Mononuclear cell (primary cell): ENCODE measurements at regions not wholly inside any gene's neighbourhood (a gene's known extent, or its start where the extent isn't known, plus 50 kb on each side); places are given as distances from the start of the nearest gene placed in this dataset.

Source experiments
- H3K27me3 ChIP-seq: 2 replicates; pipeline ENCODE4 v1.6.0; 2011; ENCODE audit warnings: low read length, control low read depth; ENCODE audit not compliant: insufficient read depth
- H3K4me1 ChIP-seq: 2 replicates; pipeline ENCODE4 v1.5.1; 2011; ENCODE audit warnings: mild to moderate bottlenecking, low read length, control low read depth; ENCODE audit not compliant: insufficient read depth
- H3K4me3 ChIP-seq: 2 replicates; pipeline ENCODE4 v1.5.1; 2011; ENCODE audit warnings: mild to moderate bottlenecking, low read length, moderate library complexity
- H3K9me3 ChIP-seq: 2 replicates; pipeline ENCODE4 v1.5.1; 2011; ENCODE audit warnings: low read depth, mild to moderate bottlenecking, control low read depth, low read length

DNA sequence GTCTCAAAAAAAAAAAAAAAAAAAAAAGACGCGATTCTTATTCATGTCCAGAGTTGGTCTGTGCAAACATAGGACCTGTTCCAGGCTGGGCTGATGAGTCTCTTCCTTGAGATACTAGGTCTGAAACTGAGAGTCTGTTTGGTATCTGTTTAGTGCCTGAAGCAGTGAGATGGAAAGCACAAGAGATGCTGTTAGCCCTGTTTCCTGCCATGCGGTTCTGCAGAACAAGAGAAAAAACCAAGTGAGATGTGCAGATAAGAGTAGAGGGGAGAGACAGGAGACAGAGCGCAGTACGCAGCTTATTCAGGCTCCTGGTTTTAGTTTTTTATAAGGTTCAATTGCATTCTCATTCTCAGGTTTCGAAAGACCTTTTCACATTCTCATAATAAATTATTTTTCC, 85.8 kb upstream of the PRKCQ start:
- Histone ChIP-seq H3K27me3 (peaks cover 7% of the 10 kb centered on the region), H3K4me1 (peaks cover 6% of the 10 kb centered on the region), H3K9me3 (no peaks in the 10 kb centered on the region), H3K4me3 (no peak overlapping the region)

DNA sequence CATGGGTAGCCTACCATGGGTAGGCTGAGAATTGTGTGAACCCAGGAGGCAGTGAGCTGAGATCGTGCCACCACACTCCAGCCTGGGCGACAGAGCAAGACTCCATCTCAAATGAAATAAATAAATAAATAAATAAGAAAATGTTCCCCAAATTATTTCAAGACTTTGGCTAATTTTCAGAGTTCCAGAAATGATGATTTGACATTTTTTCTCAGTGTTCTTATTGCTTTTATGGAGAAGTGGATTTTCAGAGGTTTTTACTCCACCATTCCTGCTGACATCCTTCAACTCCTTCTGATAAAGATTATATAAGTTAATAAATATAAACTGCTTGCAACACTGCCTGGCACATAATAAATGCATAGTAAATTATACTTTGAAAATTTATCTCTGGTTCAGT, 80.4 kb upstream of the PRKCQ start:
- H3K9me3 ChIP-seq, result no peaks in the 10 kb centered on the region
- H3K27me3 ChIP-seq, result no peaks in the 10 kb centered on the region
- peaks cover under 1% of the 10 kb centered on the region for H3K4me1 ChIP-seq
- H3K4me3 ChIP-seq, result no peak overlapping the region

DNA sequence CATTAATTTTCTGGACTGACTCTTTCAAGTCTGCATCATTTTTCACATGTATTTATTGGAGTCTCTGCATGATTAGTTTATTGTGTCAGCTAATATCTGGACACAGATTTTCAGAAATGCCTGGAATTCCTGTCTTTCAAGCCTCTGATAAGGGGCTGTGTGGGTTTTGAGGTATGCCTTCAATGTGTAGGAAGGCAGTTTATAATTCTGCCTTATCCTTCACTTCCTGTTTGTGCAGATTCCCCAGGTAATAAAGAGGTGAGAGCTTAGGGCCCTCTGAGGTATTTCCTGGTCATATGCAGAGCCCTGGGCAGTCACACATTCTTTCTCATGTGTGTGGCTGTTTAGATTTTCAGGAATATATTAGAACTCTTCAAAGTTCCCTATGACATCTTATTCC, 79.4 kb upstream of the PRKCQ start:
- Histone ChIP-seq H3K9me3 (no peaks in the 10 kb centered on the region), H3K4me3 (no peak overlapping the region), H3K27me3 (no peaks in the 10 kb centered on the region), H3K4me1 (no peaks in the 10 kb centered on the region)

DNA sequence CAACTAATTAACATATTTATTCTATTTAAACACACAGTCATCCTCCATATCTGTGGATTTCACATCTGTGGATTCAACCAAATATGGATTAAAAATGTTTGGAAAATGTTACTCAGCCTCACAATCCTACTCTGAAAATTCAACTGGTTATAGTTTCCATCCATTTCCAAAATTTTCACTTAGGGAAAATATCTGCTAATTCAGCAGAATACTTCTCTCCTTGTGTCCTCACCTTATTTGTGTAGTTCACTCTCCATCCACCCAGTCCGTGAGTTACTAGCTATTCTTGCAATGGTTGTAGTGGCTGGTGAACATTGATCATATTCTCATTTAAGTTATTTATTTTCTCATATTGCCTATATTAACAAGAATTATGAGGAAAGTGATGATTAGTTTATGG, 77.6 kb upstream of the PRKCQ start:
- H3K4me3 ChIP-seq, result no peak overlapping the region
- H3K27me3 ChIP-seq, result no peaks in the 10 kb centered on the region
- no peaks in the 10 kb centered on the region for H3K9me3 ChIP-seq
- no peaks in the 10 kb centered on the region for H3K4me1 ChIP-seq

DNA sequence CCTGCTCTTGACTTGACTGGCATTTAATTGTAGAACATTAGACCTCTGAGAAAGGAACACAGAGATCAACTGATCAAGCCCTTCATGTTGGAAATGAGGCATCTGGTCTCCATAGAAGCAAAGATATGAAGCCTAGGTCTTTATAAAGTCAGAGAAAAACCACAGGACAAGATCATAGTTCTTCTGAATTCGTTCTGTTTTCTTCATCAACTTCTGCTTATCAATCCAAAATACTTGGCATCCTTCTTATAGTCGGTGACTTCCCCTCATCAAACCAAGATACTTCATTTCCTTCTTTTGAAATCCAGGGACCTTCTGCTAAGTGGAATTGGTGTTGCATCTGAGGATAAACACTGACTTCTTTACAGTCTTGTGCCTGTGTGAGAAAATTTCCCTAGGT, 77.1 kb upstream of the PRKCQ start:
- Histone ChIP-seq H3K27me3 (no peaks in the 10 kb centered on the region), H3K4me1 (no peaks in the 10 kb centered on the region), H3K9me3 (no peaks in the 10 kb centered on the region), H3K4me3 (no peak overlapping the region)

DNA sequence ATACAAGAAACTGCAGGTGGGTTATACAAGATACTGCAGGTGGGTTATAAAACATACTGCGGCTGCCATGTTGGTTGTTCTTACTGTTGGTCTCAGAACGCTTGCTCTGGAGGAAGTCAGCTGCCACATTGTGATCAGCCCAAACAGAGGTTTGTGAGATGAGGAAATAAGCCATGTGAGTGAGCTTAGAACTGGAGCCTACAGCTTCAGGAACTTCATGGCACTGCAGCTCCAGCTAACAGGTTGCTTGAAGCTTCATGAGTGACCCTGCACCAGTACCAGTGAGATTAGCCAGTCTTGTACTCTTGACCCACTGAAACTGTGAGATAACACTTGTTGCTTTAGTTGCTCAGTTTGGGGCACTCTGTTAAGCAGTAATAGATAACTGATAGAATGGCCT, 74.5 kb upstream of the PRKCQ start:
- Histone ChIP-seq H3K9me3 (no peaks in the 10 kb centered on the region), H3K27me3 (no peaks in the 10 kb centered on the region), H3K4me3 (no peak overlapping the region), H3K4me1 (no peaks in the 10 kb centered on the region)

DNA sequence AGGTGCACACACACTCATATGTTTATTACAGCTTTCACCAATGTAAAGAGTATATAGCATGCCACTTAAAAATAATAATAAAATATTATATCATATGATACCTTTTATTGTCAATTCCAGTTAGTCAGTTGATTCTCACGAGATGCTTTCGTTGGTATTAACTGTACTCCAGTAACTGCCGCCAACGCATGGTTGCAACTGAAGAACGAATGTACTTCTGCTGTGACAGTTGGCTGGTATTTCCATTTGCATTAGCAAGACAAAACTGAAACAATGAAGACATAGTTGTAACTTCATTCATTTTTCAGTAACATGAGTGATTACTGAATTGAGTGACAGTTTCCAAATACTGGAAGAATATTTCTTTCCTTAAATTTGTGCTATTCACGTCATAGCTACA, 70.5 kb upstream of the PRKCQ start:
- no peaks in the 10 kb centered on the region for H3K27me3 ChIP-seq
- H3K4me1 ChIP-seq, result peaks cover 4% of the 10 kb centered on the region
- no peak overlapping the region for H3K4me3 ChIP-seq
- no peaks in the 10 kb centered on the region for H3K9me3 ChIP-seq

DNA sequence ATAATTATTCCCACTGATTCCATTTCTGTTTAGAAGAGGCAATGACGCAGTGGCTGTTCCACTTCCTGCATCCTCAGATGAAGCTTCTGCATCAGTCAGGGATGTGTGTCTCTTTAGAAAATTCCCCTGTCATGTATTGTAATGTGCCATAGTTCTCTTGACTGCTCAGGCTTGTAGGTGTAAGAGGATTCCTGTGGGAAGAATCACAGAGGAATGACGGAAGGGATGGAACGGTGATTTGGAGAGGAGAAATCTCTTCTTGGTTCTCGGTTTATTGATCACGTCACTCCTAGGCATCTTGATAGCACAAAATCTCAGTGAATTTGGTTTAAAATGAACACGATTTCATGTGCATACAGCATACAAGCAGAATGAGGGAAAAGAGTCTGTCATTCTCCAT, 69.8 kb upstream of the PRKCQ start:
- Histone ChIP-seq H3K27me3 (no peaks in the 10 kb centered on the region), H3K4me3 (no peak overlapping the region), H3K9me3 (no peaks in the 10 kb centered on the region), H3K4me1 (peaks cover 4% of the 10 kb centered on the region)

DNA sequence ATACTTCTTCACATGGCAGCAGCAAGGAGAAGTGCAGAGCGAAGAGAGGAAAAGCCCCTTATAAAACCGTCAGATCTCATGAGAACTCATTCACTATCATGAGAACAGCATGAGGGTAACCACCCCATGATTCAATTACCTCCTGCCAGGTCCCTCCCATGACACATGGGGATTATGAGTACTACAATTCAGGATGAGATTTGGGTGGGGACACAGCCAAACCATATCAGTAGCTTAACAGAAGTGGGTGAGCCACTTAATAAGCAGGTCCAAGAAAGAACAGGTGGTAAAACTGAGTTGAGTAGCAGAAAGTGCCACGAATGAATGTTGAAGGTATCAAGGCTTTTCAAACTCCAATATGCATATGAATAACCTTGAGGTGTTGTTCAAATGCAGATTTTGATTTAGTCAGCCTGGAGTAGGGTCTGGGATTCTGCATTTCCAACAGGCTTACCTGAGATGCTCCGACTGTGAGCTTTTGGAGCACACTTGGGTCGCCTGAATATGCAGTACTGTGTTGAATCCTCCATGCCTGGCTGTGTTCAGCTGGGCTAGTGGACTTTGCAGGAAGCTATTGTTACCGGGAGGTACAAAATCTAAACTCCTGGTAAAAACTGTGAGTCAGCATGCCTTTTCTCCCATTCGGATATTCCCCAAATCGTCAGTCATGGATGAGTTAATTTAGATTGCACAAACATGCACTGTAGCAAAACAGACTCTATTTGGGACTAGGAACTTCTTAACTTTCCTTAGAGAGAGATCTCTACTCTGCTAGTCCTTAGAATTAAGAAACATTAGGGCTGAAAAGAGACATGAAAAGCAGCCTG, 69.0 kb upstream of the PRKCQ start:
- H3K9me3 ChIP-seq, result no peaks in the 10 kb centered on the region
- H3K4me3 ChIP-seq, result no peak overlapping the region
- H3K4me1 ChIP-seq, result peaks cover 4% of the 10 kb centered on the region
- H3K27me3 ChIP-seq, result no peaks in the 10 kb centered on the region

DNA sequence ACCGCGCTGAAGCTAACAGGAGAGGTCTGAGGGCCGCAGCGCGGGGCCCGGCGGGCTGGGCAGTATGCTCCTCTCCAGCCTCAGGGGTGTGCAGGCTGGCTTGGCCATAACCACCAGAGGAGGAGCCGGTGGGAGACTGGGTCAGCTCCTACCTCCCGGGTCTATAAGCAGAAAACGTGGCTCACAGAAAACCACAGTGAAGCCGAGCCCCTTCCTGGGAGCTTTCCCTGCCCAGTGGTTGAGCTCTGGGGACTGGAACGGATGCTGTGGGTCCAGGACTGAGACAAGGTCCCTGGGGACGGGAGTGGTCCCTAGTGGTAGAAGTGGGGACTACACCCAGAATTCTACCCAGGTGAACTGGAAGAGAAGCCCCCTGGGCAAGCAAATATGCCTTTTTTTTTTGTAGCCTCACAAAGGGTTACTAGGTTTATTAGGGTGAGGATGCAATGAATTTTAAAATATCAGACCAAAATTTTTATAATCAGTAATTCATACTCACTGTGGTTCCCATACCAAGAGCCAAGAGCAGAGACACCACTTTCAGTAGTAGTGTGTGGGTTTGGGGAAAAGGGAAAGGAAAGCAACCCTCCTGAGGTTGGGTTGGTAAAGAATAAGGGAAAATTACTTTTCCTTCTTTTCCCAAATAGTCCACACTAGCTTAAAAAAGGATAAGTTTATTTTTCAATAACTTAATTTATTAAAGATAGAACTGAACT, 67.9 kb upstream of the PRKCQ start:
- Histone ChIP-seq H3K27me3 (no peaks in the 10 kb centered on the region), H3K4me3 (no peak overlapping the region), H3K9me3 (no peaks in the 10 kb centered on the region), H3K4me1 (peaks cover 4% of the 10 kb centered on the region)

DNA sequence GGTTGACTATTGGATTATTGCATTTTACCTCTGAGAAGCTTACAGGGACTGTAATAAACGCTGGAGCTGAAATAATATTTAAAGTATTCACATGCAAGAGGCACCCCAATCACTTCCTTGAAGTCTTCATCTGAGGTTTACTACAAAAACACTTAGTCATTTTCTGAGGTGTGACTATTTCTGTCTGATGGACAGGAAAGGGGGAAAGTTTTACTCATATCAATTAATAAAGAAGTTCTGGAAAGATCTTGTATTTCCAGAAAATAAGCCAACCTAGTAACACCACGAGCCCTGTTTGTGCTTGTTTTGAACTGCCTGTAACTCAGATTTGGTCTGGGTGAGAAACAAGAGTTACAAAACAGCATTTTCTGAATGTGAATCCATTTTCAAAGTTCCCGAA, 63.9 kb upstream of the PRKCQ start:
- no peak overlapping the region for H3K4me3 ChIP-seq
- no peaks in the 10 kb centered on the region for H3K9me3 ChIP-seq
- peaks cover 10% of the 10 kb centered on the region for H3K4me1 ChIP-seq
- no peaks in the 10 kb centered on the region for H3K27me3 ChIP-seq

DNA sequence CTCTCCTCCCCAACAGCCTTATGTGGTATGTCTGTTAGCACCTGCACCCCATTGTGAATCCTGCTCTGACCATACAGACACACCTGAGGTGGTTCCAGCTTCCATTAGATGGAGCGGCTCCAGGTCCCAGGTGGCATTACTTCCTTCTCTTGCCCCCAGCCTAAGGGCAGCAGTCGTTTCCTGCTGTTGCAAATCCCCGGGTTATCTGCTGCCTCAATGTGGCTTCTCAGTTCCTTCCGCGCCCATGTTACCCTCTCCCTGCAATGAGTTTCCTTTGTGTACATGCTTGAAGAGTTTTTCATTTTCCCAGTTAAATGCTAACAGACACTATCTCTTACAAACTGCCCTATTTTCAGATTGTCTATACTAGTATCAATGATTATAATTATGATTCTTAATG, 62.8 kb upstream of the PRKCQ start:
- Histone ChIP-seq H3K27me3 (no peaks in the 10 kb centered on the region), H3K4me3 (no peak overlapping the region), H3K4me1 (peaks cover 9% of the 10 kb centered on the region), H3K9me3 (no peaks in the 10 kb centered on the region)

DNA sequence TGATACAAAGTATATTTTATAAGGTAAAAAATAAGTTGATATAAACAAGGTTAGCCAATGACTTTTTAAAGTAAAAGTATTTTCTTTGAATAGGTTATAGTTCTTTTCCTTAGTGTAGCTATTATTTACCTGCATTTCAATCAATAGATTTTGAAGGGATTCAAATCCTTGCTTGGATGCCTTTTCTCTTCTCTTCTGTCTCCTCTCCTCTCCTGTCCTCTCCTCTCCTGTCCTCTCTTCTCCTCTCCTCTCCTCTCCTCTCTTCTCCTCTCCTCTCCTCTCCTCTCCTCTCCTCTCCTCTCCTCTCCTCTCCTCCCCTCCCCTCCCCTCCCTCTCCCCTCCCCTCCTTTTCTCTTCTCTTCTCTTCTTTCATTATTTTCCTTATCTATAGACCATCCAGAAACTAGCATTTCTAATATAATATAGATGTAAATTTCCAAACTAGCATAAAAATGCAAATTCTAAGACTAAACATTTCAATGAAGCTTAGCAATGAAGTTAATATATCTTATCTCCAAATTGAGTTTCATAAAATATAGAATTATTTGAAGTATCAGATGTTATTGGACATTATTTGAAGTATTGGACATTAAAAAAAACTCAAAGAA, 60.5 kb upstream of the PRKCQ start:
- no peaks in the 10 kb centered on the region for H3K27me3 ChIP-seq
- no peaks in the 10 kb centered on the region for H3K9me3 ChIP-seq
- no peak overlapping the region for H3K4me3 ChIP-seq
- peaks cover 6% of the 10 kb centered on the region for H3K4me1 ChIP-seq

DNA sequence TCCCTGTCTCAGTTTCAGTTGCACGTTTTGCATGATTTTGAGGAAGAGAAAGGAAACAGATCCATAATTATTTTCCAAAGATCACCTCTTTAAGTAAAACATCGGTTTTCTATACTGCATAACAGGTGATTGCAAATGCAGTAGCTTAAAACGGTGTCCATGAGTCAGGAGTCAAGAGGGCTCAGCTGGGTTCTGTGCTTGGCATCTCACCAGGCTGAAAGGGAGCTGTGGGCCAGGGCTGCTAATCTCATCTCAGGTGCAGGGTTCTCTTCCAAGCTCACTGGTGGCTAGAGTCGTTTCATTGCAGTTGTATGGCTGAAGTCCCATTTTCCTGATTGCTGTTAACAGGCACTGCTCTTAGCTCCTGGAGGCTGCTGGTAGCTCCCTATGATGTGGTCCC, 57.0 kb upstream of the PRKCQ start:
- no peak overlapping the region for H3K4me3 ChIP-seq
- H3K27me3 ChIP-seq, result no peaks in the 10 kb centered on the region
- H3K9me3 ChIP-seq, result no peaks in the 10 kb centered on the region
- H3K4me1 ChIP-seq, result no peaks in the 10 kb centered on the region

DNA sequence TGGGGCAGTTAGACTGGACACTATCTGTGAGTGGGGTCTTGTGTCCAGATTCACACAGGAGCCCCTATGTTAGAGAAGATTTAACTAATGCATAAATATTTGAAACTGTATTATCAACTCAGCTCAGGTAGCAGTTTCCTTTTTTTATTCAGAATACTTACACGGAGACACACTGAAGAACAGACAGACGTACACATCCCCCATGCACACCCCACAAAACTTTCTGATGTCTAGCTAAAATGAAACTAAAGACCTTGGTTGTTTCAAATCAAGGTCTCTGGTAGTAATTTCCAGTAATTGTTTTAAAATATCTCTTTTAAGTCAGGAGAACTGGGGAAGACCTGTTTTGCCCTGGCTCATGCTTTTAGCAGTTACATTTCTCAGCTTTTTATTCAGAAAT, 55.7 kb upstream of the PRKCQ start:
- Histone ChIP-seq H3K4me3 (no peak overlapping the region), H3K27me3 (no peaks in the 10 kb centered on the region), H3K9me3 (no peaks in the 10 kb centered on the region), H3K4me1 (no peaks in the 10 kb centered on the region)
